ENCODE measurements at regions not wholly inside any gene's neighbourhood (a gene's known extent, or its start where the extent isn't known, plus 50 kb on each side); places are given as distances from the start of the nearest gene placed in this dataset.

DNA sequence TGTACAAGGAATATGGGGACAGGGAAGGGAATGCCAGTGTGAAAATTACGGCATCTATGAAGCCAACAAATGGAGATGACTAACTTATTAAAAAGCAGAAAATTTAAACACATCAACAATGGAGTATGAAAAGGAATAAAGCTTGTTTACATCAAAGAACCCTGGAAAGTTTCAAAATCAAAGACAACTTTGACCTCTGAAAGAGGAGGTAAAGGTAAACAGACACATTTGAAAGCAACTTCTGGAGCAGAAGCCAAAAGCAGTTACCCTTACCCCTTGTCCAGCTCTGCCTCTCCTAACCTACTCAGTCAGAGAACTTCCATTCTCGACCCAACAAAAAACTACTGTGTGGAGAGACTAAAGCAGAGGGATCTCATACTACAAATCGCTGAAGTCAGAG, 184.3 kb downstream of the DUSP6 start:
- H3K27ac ChIP-seq = no peak overlapping the region
- TF ChIP-seq, protein P1, sequence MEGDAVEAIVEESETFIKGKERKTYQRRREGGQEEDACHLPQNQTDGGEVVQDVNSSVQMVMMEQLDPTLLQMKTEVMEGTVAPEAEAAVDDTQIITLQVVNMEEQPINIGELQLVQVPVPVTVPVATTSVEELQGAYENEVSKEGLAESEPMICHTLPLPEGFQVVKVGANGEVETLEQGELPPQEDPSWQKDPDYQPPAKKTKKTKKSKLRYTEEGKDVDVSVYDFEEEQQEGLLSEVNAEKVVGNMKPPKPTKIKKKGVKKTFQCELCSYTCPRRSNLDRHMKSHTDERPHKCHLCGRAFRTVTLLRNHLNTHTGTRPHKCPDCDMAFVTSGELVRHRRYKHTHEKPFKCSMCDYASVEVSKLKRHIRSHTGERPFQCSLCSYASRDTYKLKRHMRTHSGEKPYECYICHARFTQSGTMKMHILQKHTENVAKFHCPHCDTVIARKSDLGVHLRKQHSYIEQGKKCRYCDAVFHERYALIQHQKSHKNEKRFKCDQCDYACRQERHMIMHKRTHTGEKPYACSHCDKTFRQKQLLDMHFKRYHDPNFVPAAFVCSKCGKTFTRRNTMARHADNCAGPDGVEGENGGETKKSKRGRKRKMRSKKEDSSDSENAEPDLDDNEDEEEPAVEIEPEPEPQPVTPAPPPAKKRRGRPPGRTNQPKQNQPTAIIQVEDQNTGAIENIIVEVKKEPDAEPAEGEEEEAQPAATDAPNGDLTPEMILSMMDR (IDR thresholded peaks at IDR 0.05) = no peak
- no peak overlapping the region for H3K4me3 ChIP-seq
- peaks cover 0 to 8% of the 10 kb centered on the region in 2 donors for H3K9me3 ChIP-seq
- no peaks in the 10 kb centered on the region for H3K27me3 ChIP-seq
- intact Hi-C loops (cut with DNase I) = no loop called here
- peaks cover 0 to 13% of the 10 kb centered on the region in 2 donors for H3K4me1 ChIP-seq
- no peaks in the 10 kb centered on the region for H3K36me3 ChIP-seq
- DNase-seq (ENCODE audit: low spot score in 2 of 2) = no peak

DNA sequence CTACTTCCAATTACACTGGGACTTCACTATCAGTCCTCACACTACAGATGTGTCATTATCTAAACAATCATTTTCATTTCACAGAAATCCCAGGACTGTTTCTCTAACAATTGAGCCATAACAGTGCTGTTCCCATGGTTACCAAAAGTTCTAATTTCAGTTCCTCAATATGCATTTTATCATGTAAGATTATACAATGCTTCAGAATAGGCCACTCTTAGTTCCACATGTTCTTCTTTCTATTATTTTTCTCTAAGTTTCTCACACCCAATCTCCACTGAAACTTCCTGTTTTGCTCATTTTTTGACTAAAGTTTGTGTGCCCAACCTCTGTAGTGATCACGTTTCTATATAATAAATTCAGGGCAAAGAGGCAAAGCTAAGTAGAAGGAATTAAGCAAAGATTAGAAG, 185.8 kb downstream of the DUSP6 start:
- intact Hi-C loops (cut with DNase I) = no loop called here
- Histone ChIP-seq H3K4me3 (no peak overlapping the region), H3K27ac (peak overlapping the region in 1 of 2 donors; percentile 55), H3K36me3 (no peaks in the 10 kb centered on the region), H3K27me3 (no peaks in the 10 kb centered on the region), H3K9me3 (no peaks in the 10 kb centered on the region), H3K4me1 (peaks cover 0 to 15% of the 10 kb centered on the region in 2 donors)
- TF ChIP-seq, protein P1 (IDR thresholded peaks at IDR 0.05) = no peak
- no peak for DNase-seq (ENCODE audit: low spot score in 2 of 2)

DNA sequence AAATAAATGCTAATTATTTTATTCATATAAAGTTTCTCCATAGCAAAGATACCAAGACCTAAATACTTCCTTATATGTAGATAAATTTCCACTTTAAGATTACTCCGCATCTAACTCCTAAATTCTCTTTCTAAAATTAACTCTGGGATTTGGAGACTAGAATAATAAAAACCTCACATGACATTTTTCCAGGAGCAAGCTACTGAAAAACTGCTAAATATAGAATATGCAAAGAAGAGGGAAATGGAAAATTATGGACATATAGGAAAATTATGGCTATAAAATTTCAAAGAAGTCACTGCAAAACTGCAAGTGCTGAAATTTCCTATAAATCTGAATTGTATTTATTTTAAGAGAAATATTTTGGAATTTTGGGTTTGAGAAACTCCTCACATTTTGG, 186.2 kb downstream of the DUSP6 start:
- peak overlapping the region; percentile 22 to 28 for H3K27ac ChIP-seq
- no peaks in the 10 kb centered on the region for H3K36me3 ChIP-seq
- H3K9me3 ChIP-seq = no peaks in the 10 kb centered on the region
- intact Hi-C loops (cut with DNase I) = no loop called here
- no peak overlapping the region for H3K4me3 ChIP-seq
- DNase-seq (ENCODE audit: low spot score in 2 of 2) = no peak
- TF ChIP-seq, protein P1 (IDR thresholded peaks at IDR 0.05) = no peak
- H3K4me1 ChIP-seq = peaks cover 0 to 16% of the 10 kb centered on the region in 2 donors
- H3K27me3 ChIP-seq = no peaks in the 10 kb centered on the region

DNA sequence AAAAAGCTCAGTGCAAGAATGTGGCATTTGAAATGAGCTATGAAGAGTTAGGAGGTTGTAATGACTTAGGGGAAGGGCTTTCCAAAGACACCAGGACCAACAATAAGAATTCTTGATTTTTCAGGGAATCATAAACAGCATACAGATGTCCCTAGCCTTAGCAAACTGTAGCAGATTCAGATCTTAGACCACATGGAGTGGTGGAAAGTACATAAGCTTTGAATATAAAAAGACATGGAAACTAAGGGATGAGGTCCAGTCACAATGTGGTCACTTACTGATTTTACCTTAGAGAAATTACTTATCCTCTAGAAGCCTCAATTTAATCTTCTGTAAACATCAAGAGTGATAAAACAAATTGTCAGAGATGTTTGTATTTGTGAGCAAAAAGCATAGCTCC, 186.6 kb downstream of the DUSP6 start:
- DNase-seq (ENCODE audit: low spot score in 2 of 2) = no peak
- Histone ChIP-seq H3K9me3 (no peaks in the 10 kb centered on the region), H3K36me3 (no peaks in the 10 kb centered on the region), H3K4me1 (peaks cover 0 to 20% of the 10 kb centered on the region in 2 donors), H3K27ac (peak overlapping the region; percentile 1 to 28), H3K27me3 (no peaks in the 10 kb centered on the region), H3K4me3 (no peak overlapping the region)
- TF ChIP-seq, protein P1 (IDR thresholded peaks at IDR 0.05) = no peak
- intact Hi-C loops (cut with DNase I) = no loop called here

DNA sequence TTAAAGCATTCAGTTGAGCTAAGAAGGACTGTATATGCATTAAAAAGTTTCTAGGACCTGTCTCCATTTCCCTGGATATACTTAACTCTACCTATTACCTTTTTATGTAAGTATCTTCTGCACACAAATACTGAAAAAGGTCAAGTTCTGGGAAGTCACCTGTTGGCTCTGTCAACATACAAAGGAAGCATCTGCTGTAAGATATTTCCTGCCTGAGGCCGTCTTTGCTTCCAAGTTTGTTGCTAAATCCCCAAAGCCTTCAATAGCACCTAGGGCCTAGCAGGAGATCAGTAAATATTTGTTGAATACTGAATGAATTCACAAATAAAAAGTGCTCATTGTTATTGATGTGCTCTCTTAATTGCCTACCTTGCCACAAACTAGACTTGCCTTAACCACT, 188.4 kb downstream of the DUSP6 start:
- Histone ChIP-seq H3K27ac (no peak overlapping the region), H3K27me3 (no peaks in the 10 kb centered on the region), H3K4me1 (peaks cover 0 to 20% of the 10 kb centered on the region in 2 donors), H3K36me3 (no peaks in the 10 kb centered on the region), H3K4me3 (no peak overlapping the region), H3K9me3 (no peaks in the 10 kb centered on the region)
- intact Hi-C loops (cut with DNase I) = loop anchor here (2.0 to 5.0 kb wide), 2 partner anchors 189 to 288 kb away; partner anchors contain the start of gene DUSP6
- no peak for DNase-seq (ENCODE audit: low spot score in 2 of 2)
- TF ChIP-seq, protein P1 (IDR thresholded peaks at IDR 0.05) = no peak
